HepG2 (cell line): ENCODE measurements at regions not wholly inside any gene's neighbourhood (a gene's known extent, or its start where the extent isn't known, plus 50 kb on each side); places are given as distances from the start of the nearest gene placed in this dataset.

ENCODE experiments used
- ATAC-seq: fragments of 200-7000 bp; cut with Tn5 transposase; 3 replicates; pipeline ENCODE4 v1.9.1; 2020; ENCODE audit warnings: mild to moderate bottlenecking, moderate library complexity
- BruUV-seq: library from RNA; stranded (reverse); fragments of 400-500 nt; replicated peaks from 2 replicates; lab custom pipeline; 2021; lab: Mats Ljungman, UMichigan
- CTCF ChIA-PET: fragments of 300-600 bp; formaldehyde crosslinking; extraction: SDS; loops from one replicate; lab custom pipeline; 2021; ENCODE audit warnings: low total read pairs, inconsistent platforms, low intra/inter-chr PET ratio; lab: Yijun Ruan, JAX
- POLR2A ChIA-PET: fragments of 350-600 bp; sonication (Branson Sonifier 250); formaldehyde crosslinking; loops from one replicate; lab custom pipeline; 2020; ENCODE audit warnings: antibody characterized with exemption, inconsistent platforms; lab: Yijun Ruan, JAX
- DNase-seq: peaks from one replicate; pipeline ENCODE4 v3.0.0-alpha.2; 2015; ENCODE audit warnings: low spot score
- FAIRE-seq: peaks from 3 replicates; lab custom pipeline; 2011; peaks lifted over from hg19 to GRCh38; lab: Jason Lieb, UNC
- H2AFZ ChIP-seq: one replicate; pipeline ENCODE4 v1.6.1; 2011; ENCODE audit warnings: low read length, inconsistent platforms
- H3K27ac ChIP-seq: fragments of 300-600 bp; 3 replicates; pipeline ENCODE4 v1.8.0; 2011; ENCODE audit warnings: mixed run types, mild to moderate bottlenecking, mixed read lengths, low read length, inconsistent platforms; ENCODE audit not compliant: insufficient read depth; ENCODE audit errors: extremely low read length
- H3K27me3 ChIP-seq, 2 experiments: fragments of 200-600 bp in 1 of 2; 2 replicates in 1 of 2; 3 replicates in 1 of 2; pipeline versions ENCODE4 v1.6.0 to v1.8.0; 2011; ENCODE audit warnings: low read length in 2 of 2, mild to moderate bottlenecking in 2 of 2, moderate library complexity in 2 of 2, inconsistent platforms in 1 of 2; ENCODE audit not compliant: insufficient read depth in 2 of 2, control insufficient read depth in 1 of 2
- H3K36me3 ChIP-seq, 2 experiments: fragments of 200-600 bp in 1 of 2; replicated peaks in 1 of 2; 2 replicates in 1 of 2; 3 replicates in 1 of 2; pipeline versions ENCODE4 v1.5.1 to v1.8.0; 2011; ENCODE audit warnings: low read length in 2 of 2, inconsistent platforms in 1 of 2; ENCODE audit not compliant: insufficient read depth in 2 of 2, control insufficient read depth in 1 of 2
- H3K4me1 ChIP-seq: 2 replicates; pipeline ENCODE4 v1.5.1; 2012; ENCODE audit warnings: low read length, inconsistent platforms; ENCODE audit not compliant: insufficient read depth
- H3K4me2 ChIP-seq: 2 replicates; pipeline ENCODE4 v1.6.0; 2011; ENCODE audit warnings: low read depth, low read length, inconsistent platforms
- H3K4me3 ChIP-seq, 3 experiments: fragments of 200-600 bp in 1 of 3; sonication (generic), shearing (Covaris generic) in 1 of 3; replicated peaks in 1 of 3; 2 replicates each; pipeline ENCODE4 v1.5.1; 2011 to 2016; ENCODE audit warnings: low read length in 3 of 3, inconsistent platforms in 2 of 3, low read depth in 2 of 3, mild to moderate bottlenecking in 2 of 3, control low read depth in 1 of 3, mixed read lengths in 1 of 3; ENCODE audit not compliant: insufficient read depth in 1 of 3
- H3K79me2 ChIP-seq: one replicate; pipeline ENCODE4 v1.6.1; 2011; ENCODE audit warnings: low read length, inconsistent platforms; ENCODE audit not compliant: insufficient read depth
- H3K9ac ChIP-seq: 2 replicates; pipeline ENCODE4 v1.6.0; 2011; ENCODE audit warnings: mild to moderate bottlenecking, low read depth, low read length, inconsistent platforms; ENCODE audit not compliant: insufficient read depth
- H3K9me3 ChIP-seq: 2 replicates; pipeline ENCODE4 v1.5.1; 2012; ENCODE audit warnings: mild to moderate bottlenecking, low read length
- H4K20me1 ChIP-seq: 2 replicates; pipeline ENCODE4 v1.6.0; 2011; ENCODE audit warnings: inconsistent platforms, mild to moderate bottlenecking, low read length, moderate library complexity; ENCODE audit not compliant: insufficient read depth
- ATM ChIP-seq: fragments of 450-650 bp; IDR thresholded peaks from 2 replicates; pipeline ENCODE4 v1.7.1; 2017; ENCODE audit warnings: mild to moderate bottlenecking, borderline replicate concordance
- CSRNP1 ChIP-seq: sonication (generic); formaldehyde crosslinking; IDR thresholded peaks from 2 replicates; pipeline ENCODE4 v1.8.1; 2023; ENCODE audit warnings: mild to moderate bottlenecking, missing genetic modification reagents
- FOXA3 ChIP-seq: IDR thresholded peaks from 2 replicates; pipeline ENCODE4 v1.6.1; 2016; ENCODE audit warnings: missing genetic modification reagents, missing compliant biosample characterization
- KLF13 ChIP-seq: sonication (generic); formaldehyde crosslinking; IDR thresholded peaks from 2 replicates; pipeline ENCODE4 v1.4.0; 2020; ENCODE audit warnings: mild to moderate bottlenecking, missing genetic modification reagents
- NR2F6 ChIP-seq, 2 experiments: IDR thresholded peaks; 2 replicates each; pipeline ENCODE4 v1.6.1; 2016; ENCODE audit warnings: antibody characterized with exemption in 1 of 2, mild to moderate bottlenecking in 1 of 2
- SETDB1 ChIP-seq: sonication (generic); formaldehyde crosslinking; IDR thresholded peaks from 2 replicates; pipeline ENCODE4 v1.5.1; 2020; ENCODE audit warnings: missing genetic modification reagents, mild to moderate bottlenecking, borderline replicate concordance
- SMARCE1 ChIP-seq: fragments of 450-650 bp; IDR thresholded peaks from 2 replicates; pipeline ENCODE4 v1.6.1; 2017; ENCODE audit warnings: borderline replicate concordance
- TBP ChIP-seq: sonication (generic); formaldehyde crosslinking; IDR thresholded peaks from 2 replicates; pipeline ENCODE4 v1.5.0; 2020; ENCODE audit warnings: missing genetic modification reagents
- TFDP1 ChIP-seq: IDR thresholded peaks from 2 replicates; pipeline ENCODE4 v1.6.1; 2016; ENCODE audit warnings: missing compliant biosample characterization, missing genetic modification reagents, borderline replicate concordance
- ZBTB40 ChIP-seq, 2 experiments: fragments of 450-650 bp in 1 of 2; sonication (generic) in 1 of 2; formaldehyde crosslinking in 1 of 2; IDR thresholded peaks; 2 replicates each; pipeline versions ENCODE4 v1.6.1 to v1.8.0; 2016 to 2022; ENCODE audit warnings: antibody characterized with exemption in 1 of 2, mild to moderate bottlenecking in 1 of 2, missing genetic modification reagents in 1 of 2
- ZFP62 ChIP-seq: sonication (generic); formaldehyde crosslinking; IDR thresholded peaks from 2 replicates; pipeline ENCODE4 v1.4.0; 2020; ENCODE audit warnings: missing genetic modification reagents
- ZNF547 ChIP-seq: sonication (generic); formaldehyde crosslinking; IDR thresholded peaks from 2 replicates; pipeline ENCODE4 v1.5.1; 2020; ENCODE audit warnings: mild to moderate bottlenecking, missing genetic modification reagents
- ZNF576 ChIP-seq: sonication (generic); formaldehyde crosslinking; IDR thresholded peaks from 2 replicates; pipeline ENCODE4 v1.4.0; 2020; ENCODE audit warnings: mild to moderate bottlenecking, missing genetic modification reagents
- ZNF777 ChIP-seq: sonication (generic); formaldehyde crosslinking; IDR thresholded peaks from 2 replicates; pipeline ENCODE4 v1.4.0; 2020; ENCODE audit warnings: missing genetic modification reagents
- WGBS: methylation state at CpG from one replicate; pipeline ENCODE4 v1.1.6; 2017; ENCODE audit warnings: low lambda C conversion rate; 5-methylcytosine and 5-hydroxymethylcytosine counted together
- in situ Hi-C: cut with HindIII; loops from 2 replicates; pipeline ENCODE4 v1.10.0; 2017; ENCODE audit warnings: low pct_unique_long_range_greater_than_20kb; ENCODE audit not compliant: extremely low pct_ligation_motif_present
- intact Hi-C: fragments of 100-400 bp; cut with micrococcal nuclease; formaldehyde crosslinking; loops from one replicate; pipeline ENCODE4 v1.10.0; 2022; ENCODE audit not compliant: unreplicated experiment

GRCh38 chr7:114842551-114843065 is 79.3 kb upstream of the MDFIC start:
- Histone ChIP-seq H3K9me3 (no peaks in the 10 kb centered on the region), H3K36me3 (no peaks in the 10 kb centered on the region), H3K27me3 (no peaks in the 10 kb centered on the region), H4K20me1 (no peaks in the 10 kb centered on the region), H3K79me2 (no peaks in the 10 kb centered on the region), H3K4me1 (no peaks in the 10 kb centered on the region), H3K4me2 (no peak overlapping the region), H3K4me3 (no peak overlapping the region), H3K27ac (no peak overlapping the region), H3K9ac (no peak overlapping the region), H2AFZ (no peak overlapping the region)
- POLR2A ChIA-PET = no interaction called here
- ATAC-seq (no peak), FAIRE-seq (no peak), DNase-seq (no peak)
- intact Hi-C loops (no loop called here), in situ Hi-C loops (no loop called here)
- CTCF ChIA-PET = no interaction called here
- BruUV-seq = no TSS peak
- WGBS = 14% methylated on average over 5 of the region's 5 CpGs
- TF ChIP-seq ZNF547 (CRISPR knock-in tag) (no peak), CSRNP1 (CRISPR knock-in tag) (no peak), ZNF576 (CRISPR knock-in tag) (no peak), TFDP1 (CRISPR knock-in tag) (no peak), NR2F6 (IDR thresholded peaks at IDR 0.05) (no peak), NR2F6 (CRISPR knock-in tag; IDR thresholded peaks at IDR 0.05) (no peak), ATM (no peak), KLF13 (no peak), SMARCE1 (no peak), ZNF777 (CRISPR knock-in tag) (no peak), ZFP62 (no peak), TBP (no peak), SETDB1 (no peak), ZBTB40 (IDR thresholded peaks at IDR 0.05) (no peak), ZBTB40 (CRISPR knock-in tag; IDR thresholded peaks at IDR 0.05) (no peak), FOXA3 (CRISPR knock-in tag) (no peak)
